ENCODE measurements at regions not wholly inside any gene's neighbourhood (a gene's known extent, or its start where the extent isn't known, plus 50 kb on each side); places are given as distances from the start of the nearest gene placed in this dataset.
"Not testable (repeated sequence)": the region's sequence is repeated elsewhere in the genome, so short reads cannot be mapped to it uniquely, and the experiment has no call there.

DNA sequence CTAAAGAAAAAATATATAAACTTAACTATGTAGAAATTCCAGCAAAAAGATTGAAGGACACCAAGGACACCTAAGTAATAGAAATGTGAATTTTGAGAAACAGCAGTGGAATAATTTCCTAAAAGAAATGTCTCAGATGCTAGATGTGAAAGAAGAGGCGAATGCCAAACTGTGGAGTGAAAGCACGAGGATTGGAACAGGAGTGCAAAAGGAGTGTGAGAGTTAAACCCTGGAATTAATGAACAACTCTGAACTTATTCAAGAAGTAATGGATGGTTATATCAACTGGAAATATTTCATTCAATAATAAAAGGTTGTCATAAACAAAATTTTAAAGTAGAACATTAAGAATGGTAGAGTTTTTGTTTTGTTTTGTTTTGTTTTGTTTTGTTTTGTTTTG is 78.5 kb upstream of the SGIP1 start:
- in situ Hi-C loops (cut with MboI; ENCODE audit: low sequenced_read_pairs): loop anchor here (25.0 kb wide), 1 partner anchor 493 kb away; no protein-coding TSS in a partner anchor

- in situ Hi-C loops (cut with MboI; ENCODE audit: low sequenced_read_pairs): loop anchor here (25.0 kb wide), 1 partner anchor 498 kb away; no protein-coding TSS in a partner anchor
These were observed 73.2 kb upstream of the SGIP1 start for GRCh38 chr1:66460776-66461175.

- in situ Hi-C loops (cut with MboI; ENCODE audit: low sequenced_read_pairs): loop anchor here (25.0 kb wide), 1 partner anchor 500 kb away; no protein-coding TSS in a partner anchor
These were observed 71.6 kb upstream of the SGIP1 start for GRCh38 chr1:66462313-66462712.

DNA sequence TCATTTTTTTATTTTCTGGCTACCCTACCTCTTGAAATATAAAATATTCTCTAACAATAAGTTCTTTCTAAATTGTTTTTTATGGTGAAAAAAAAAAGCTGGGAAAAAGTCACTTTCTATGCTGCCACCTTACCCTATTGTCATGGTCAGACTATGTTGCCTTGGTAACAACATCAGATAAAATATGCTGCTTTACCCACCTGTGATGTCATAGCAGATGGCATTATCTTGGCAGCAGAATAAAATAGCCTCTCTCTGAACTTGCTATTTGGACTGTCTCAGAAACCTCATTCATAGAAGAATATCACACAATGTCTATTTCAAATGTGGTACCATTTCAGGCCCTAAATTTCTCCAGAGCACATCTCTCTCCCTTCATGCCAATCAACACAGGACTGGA is 69.6 kb upstream of the SGIP1 start:
- in situ Hi-C loops (cut with MboI; ENCODE audit: low sequenced_read_pairs): loop anchor here (25.0 kb wide), 1 partner anchor 502 kb away; no protein-coding TSS in a partner anchor

- in situ Hi-C loops (cut with MboI; ENCODE audit: low sequenced_read_pairs): loop anchor here (25.0 kb wide), 1 partner anchor 503 kb away; no protein-coding TSS in a partner anchor
These were observed 69.2 kb upstream of the SGIP1 start for GRCh38 chr1:66464802-66465201.

- in situ Hi-C loops (cut with MboI; ENCODE audit: low sequenced_read_pairs): loop anchor here (25.0 kb wide), 1 partner anchor 504 kb away; no protein-coding TSS in a partner anchor
These were observed 67.3 kb upstream of the SGIP1 start for GRCh38 chr1:66466695-66467094.

DNA sequence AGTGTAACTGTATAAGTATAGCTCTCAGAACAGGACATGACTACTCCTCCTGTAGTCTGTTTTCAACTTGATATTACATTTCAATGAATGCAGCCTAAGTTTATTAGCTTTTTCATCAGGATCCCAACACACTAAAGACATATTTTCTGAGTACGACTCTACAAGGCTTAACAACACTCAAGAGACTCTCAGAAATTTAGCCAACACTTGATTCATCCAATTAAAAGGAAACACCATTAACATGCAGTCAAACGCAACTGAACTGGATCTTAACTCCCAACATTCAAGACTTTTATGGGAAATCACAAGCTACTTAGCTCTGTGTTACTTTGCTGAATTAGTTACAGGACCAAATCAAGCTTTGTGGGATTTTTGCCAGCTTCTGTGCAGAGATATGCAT is 65.2 kb upstream of the SGIP1 start:
- in situ Hi-C loops (cut with MboI; ENCODE audit: low sequenced_read_pairs): loop anchor here (25.0 kb wide), 1 partner anchor 506 kb away; no protein-coding TSS in a partner anchor

GRCh38 chr1:66475940-66476339 is 58.0 kb upstream of the SGIP1 start:
- in situ Hi-C loops (cut with MboI; ENCODE audit: low sequenced_read_pairs): no loop called here

GRCh38 chr1:66476774-66477173 is 57.2 kb upstream of the SGIP1 start:
- in situ Hi-C loops (cut with MboI; ENCODE audit: low sequenced_read_pairs): no loop called here

GRCh38 chr1:66478116-66478515 is 55.8 kb upstream of the SGIP1 start:
- in situ Hi-C loops (cut with MboI; ENCODE audit: low sequenced_read_pairs): no loop called here

GRCh38 chr1:66480162-66480561 is 53.8 kb upstream of the SGIP1 start:
- in situ Hi-C loops (cut with MboI; ENCODE audit: low sequenced_read_pairs): no loop called here

- in situ Hi-C loops (cut with MboI; ENCODE audit: low sequenced_read_pairs): not testable (repeated sequence)
These were observed 52.7 kb upstream of the SGIP1 start for GRCh38 chr1:66481215-66481614.
